IMR-90 (cell line): ENCODE measurements at regions not wholly inside any gene's neighbourhood (a gene's known extent, or its start where the extent isn't known, plus 50 kb on each side); places are given as distances from the start of the nearest gene placed in this dataset.

Source experiments
- ATAC-seq: fragments of 200-7000 bp; cut with Tn5 transposase; 2 replicates; pipeline ENCODE4 v1.9.1; 2020; ENCODE audit warnings: low read depth, mild to moderate bottlenecking, moderate library complexity
- BruUV-seq: library from RNA; stranded (reverse); fragments of 400-500 nt; replicated peaks from 2 replicates; lab custom pipeline; 2021; lab: Mats Ljungman, UMichigan
- CTCF ChIA-PET: fragments of 300-600 bp; formaldehyde crosslinking; extraction: SDS; loops from one replicate; lab custom pipeline; 2021; ENCODE audit warnings: antibody characterized with exemption; lab: Yijun Ruan, JAX
- POLR2A ChIA-PET: fragments of 300-600 bp; sonication (Branson Sonifier 250); formaldehyde crosslinking; loops from one replicate; lab custom pipeline; 2022; ENCODE audit warnings: antibody characterized with exemption; ENCODE audit not compliant: unreplicated experiment; lab: Charles Lee
- DNase-seq: peaks from one replicate; pipeline ENCODE4 v3.0.0; 2013
- H2AFZ ChIP-seq: replicated peaks from 2 replicates; pipeline ENCODE3; 2013; ENCODE audit warnings: low read length, mild to moderate bottlenecking; ENCODE audit not compliant: poor library complexity
- H2AK5ac ChIP-seq: 2 replicates; pipeline ENCODE4 v1.6.1; 2013; ENCODE audit warnings: low read depth, low read length, inconsistent platforms
- H2AK9ac ChIP-seq: replicated peaks from 2 replicates; pipeline ENCODE3; 2013; ENCODE audit warnings: mild to moderate bottlenecking, low read depth, low read length, moderate library complexity; ENCODE audit not compliant: poor library complexity
- H2BK120ac ChIP-seq: 2 replicates; pipeline ENCODE4 v1.6.1; 2013; ENCODE audit warnings: low read depth, low read length, inconsistent platforms
- H2BK15ac ChIP-seq: 3 replicates; pipeline ENCODE4 v1.6.1; 2013; ENCODE audit warnings: low read depth, low read length, inconsistent platforms
- H2BK20ac ChIP-seq: 2 replicates; pipeline ENCODE4 v1.6.1; 2013; ENCODE audit warnings: low read depth, mild to moderate bottlenecking, inconsistent platforms, low read length, moderate library complexity
- H2BK5ac ChIP-seq: 2 replicates; pipeline ENCODE4 v1.6.1; 2013; ENCODE audit warnings: mild to moderate bottlenecking, low read depth, low read length, inconsistent platforms; ENCODE audit not compliant: poor library complexity, severe bottlenecking
- H3K14ac ChIP-seq: replicated peaks from 2 replicates; pipeline ENCODE4 v1.6.1; 2013; ENCODE audit warnings: low read depth, low read length, inconsistent platforms
- H3K18ac ChIP-seq: 2 replicates; pipeline ENCODE4 v1.6.1; 2013; ENCODE audit warnings: low read depth, low read length, control low read depth
- H3K23ac ChIP-seq: 2 replicates; pipeline ENCODE4 v1.6.1; 2013; ENCODE audit warnings: low read depth, low read length, inconsistent platforms
- H3K27ac ChIP-seq: 2 replicates; pipeline ENCODE4 v1.5.1; 2013; ENCODE audit warnings: mild to moderate bottlenecking, control low read depth, low read length; ENCODE audit not compliant: insufficient read depth
- H3K27me3 ChIP-seq: 2 replicates; pipeline ENCODE4 v1.6.1; 2013; ENCODE audit warnings: low read length; ENCODE audit not compliant: control insufficient read depth, insufficient read depth
- H3K36me3 ChIP-seq: 2 replicates; pipeline ENCODE4 v1.6.1; 2013; ENCODE audit warnings: low read length, mixed read lengths; ENCODE audit not compliant: control insufficient read depth, insufficient read depth
- H3K4ac ChIP-seq: 2 replicates; pipeline ENCODE4 v1.6.1; 2013; ENCODE audit warnings: low read depth, low read length, inconsistent platforms
- H3K4me1 ChIP-seq: 2 replicates; pipeline ENCODE4 v1.6.1; 2013; ENCODE audit warnings: low read length, mixed read lengths; ENCODE audit not compliant: control insufficient read depth, insufficient read depth
- H3K4me2 ChIP-seq: 2 replicates; pipeline ENCODE4 v1.6.1; 2013; ENCODE audit warnings: low read depth, mild to moderate bottlenecking, control low read depth, low read length, moderate library complexity
- H3K4me3 ChIP-seq: 2 replicates; pipeline ENCODE4 v1.5.1; 2013; ENCODE audit warnings: low read depth, mild to moderate bottlenecking, control low read depth, low read length, moderate library complexity; ENCODE audit not compliant: insufficient read depth
- H3K56ac ChIP-seq: 2 replicates; pipeline ENCODE4 v1.6.1; 2013; ENCODE audit warnings: low read length, inconsistent platforms; ENCODE audit not compliant: insufficient read depth; ENCODE audit errors: extremely low read depth
- H3K79me1 ChIP-seq, 2 experiments: 2 replicates each; pipeline ENCODE4 v1.6.1; 2013; ENCODE audit warnings: low read length in 2 of 2, inconsistent platforms in 1 of 2, low read depth in 1 of 2
- H3K9ac ChIP-seq: 2 replicates; pipeline ENCODE4 v1.6.1; 2013; ENCODE audit warnings: low read depth, low read length, control low read depth
- H3K9me1 ChIP-seq: 2 replicates; pipeline ENCODE4 v1.6.1; 2013; ENCODE audit warnings: low read length, inconsistent platforms; ENCODE audit not compliant: insufficient read depth
- H3K9me3 ChIP-seq: 2 replicates; pipeline ENCODE4 v1.6.1; 2013; ENCODE audit warnings: low read length; ENCODE audit not compliant: control insufficient read depth, insufficient read depth
- H4K20me1 ChIP-seq: 2 replicates; pipeline ENCODE4 v1.6.1; 2013; ENCODE audit warnings: low read length, inconsistent platforms; ENCODE audit not compliant: insufficient read depth
- H4K5ac ChIP-seq: 2 replicates; pipeline ENCODE4 v1.6.1; 2013; ENCODE audit warnings: mild to moderate bottlenecking, low read depth, low read length, control low read depth
- H4K8ac ChIP-seq, 2 experiments: 2 replicates each; pipeline ENCODE4 v1.6.1; 2013; ENCODE audit warnings: low read depth in 2 of 2, low read length in 2 of 2, control low read depth in 1 of 2, inconsistent platforms in 1 of 2
- H4K91ac ChIP-seq: 2 replicates; pipeline ENCODE4 v1.6.1; 2013; ENCODE audit warnings: low read depth, low read length, inconsistent platforms; ENCODE audit not compliant: insufficient read depth
- CEBPB ChIP-seq: IDR thresholded peaks from 2 replicates; pipeline ENCODE4 v1.6.1; 2012; ENCODE audit warnings: low read depth, low read length, improper control_type of control experiment
- RCOR1 ChIP-seq: IDR thresholded peaks from 2 replicates; pipeline ENCODE4 v1.6.1; 2012; ENCODE audit warnings: mild to moderate bottlenecking, low read length, improper control_type of control experiment; ENCODE audit not compliant: insufficient replicate concordance
- WGBS, 2 experiments: methylation state at CpG; one replicate each; pipeline versions ENCODE4 v1.1.5 to v1.1.7; 2013; ENCODE audit warnings: missing lambda C conversion rate in 2 of 2; ENCODE audit not compliant: insufficient read length in 1 of 2; ENCODE audit errors: extremely low coverage in 2 of 2; 5-methylcytosine and 5-hydroxymethylcytosine counted together
- dilution Hi-C: fragments of 300-500 bp; cut with HindIII; formaldehyde crosslinking; loops from one replicate; pipeline ENCODE4 v1.14.3; 2018; ENCODE audit warnings: low sequenced_read_pairs; ENCODE audit not compliant: unreplicated experiment
- in situ Hi-C: fragments of 300-500 bp; cut with MboI; formaldehyde crosslinking; loops from 3 replicates; pipeline ENCODE4 v1.14.3; 2019; ENCODE audit warnings: low sequenced_read_pairs, inconsistent platforms, mixed read lengths
- intact Hi-C: fragments of 100-400 bp; cut with micrococcal nuclease; formaldehyde crosslinking; loops from 2 replicates; pipeline ENCODE4 v1.10.0; 2022

GRCh38 chr11:46181843-46182424 is 60.7 kb upstream of the PHF21A start:
- Histone ChIP-seq H3K27me3 (peaks cover 30% of the 10 kb centered on the region), H2AK5ac (no peak overlapping the region), H3K18ac (no peak overlapping the region), H3K4ac (no peak overlapping the region), H3K79me1 (no peaks in the 10 kb centered on the region), H3K23ac (no peak overlapping the region), H4K8ac (no peak overlapping the region), H3K27ac (no peak overlapping the region), H3K36me3 (no peaks in the 10 kb centered on the region), H4K20me1 (no peaks in the 10 kb centered on the region), H3K9me3 (peaks cover 5% of the 10 kb centered on the region), H2BK15ac (no peak overlapping the region), H2AFZ (no peak overlapping the region), H3K9me1 (no peaks in the 10 kb centered on the region), H3K4me2 (no peak overlapping the region), H3K4me3 (no peak overlapping the region), H2BK5ac (no peak overlapping the region), H2AK9ac (no peak overlapping the region), H3K4me1 (peaks cover 1% of the 10 kb centered on the region; the same call in 1 of the 2 replicates), H3K14ac (no peak overlapping the region), H3K56ac (no peak overlapping the region), H2BK120ac (no peak overlapping the region), H4K91ac (no peak overlapping the region), H4K5ac (no peak overlapping the region), H2BK20ac (no peak overlapping the region), H3K9ac (no peak overlapping the region)
- DNase-seq (no peak), ATAC-seq (no peak)
- BruUV-seq: no TSS peak
- POLR2A ChIA-PET: no interaction called here
- WGBS, 2 experiments: 90% methylated on average over 2 of the region's 5 CpGs; no CpG with 5 or more reads in 1 of the 2 experiments
- dilution Hi-C loops: no loop called here
- intact Hi-C loops: no loop called here
- TF ChIP-seq CEBPB (0 out of 2 replicates have a peak, but pooled peaks have one; percentile 28), RCOR1 (no peak)
- in situ Hi-C loops: no loop called here
- CTCF ChIA-PET: no interaction called here
